Mesothelial cell of epicardium (in vitro differentiated cells): ENCODE measurements at regions not wholly inside any gene's neighbourhood (a gene's known extent, or its start where the extent isn't known, plus 50 kb on each side); places are given as distances from the start of the nearest gene placed in this dataset.

Experiments used
- DNase-seq, 2 experiments: peaks; one replicate each; pipeline ENCODE4 v3.0.0; 2021; ENCODE audit warnings: low spot score in 2 of 2; ENCODE audit not compliant: unreplicated experiment in 2 of 2
- H3K27ac Mint-ChIP-seq: 2 replicates; pipeline ENCODE4 v1.8.0; 2021; ENCODE audit warnings: mixed read lengths
- H3K27me3 Mint-ChIP-seq: 2 replicates; pipeline ENCODE4 v1.8.0; 2021; ENCODE audit warnings: low read depth, mixed read lengths
- H3K36me3 Mint-ChIP-seq: 2 replicates; pipeline ENCODE4 v1.8.0; 2021; ENCODE audit warnings: mixed read lengths
- H3K4me1 Mint-ChIP-seq: 2 replicates; pipeline ENCODE4 v1.8.0; 2021; ENCODE audit warnings: mixed read lengths
- H3K4me3 Mint-ChIP-seq: 2 replicates; pipeline ENCODE4 v1.8.0; 2021; ENCODE audit warnings: mild to moderate bottlenecking, moderate library complexity, mixed read lengths
- H3K9me3 Mint-ChIP-seq: 2 replicates; pipeline ENCODE4 v1.8.0; 2021; ENCODE audit warnings: mixed read lengths
- TF ChIP-seq, protein P1 (sequence below): fragments of 200-600 bp; sonication (generic); IDR thresholded peaks from one replicate; pipeline ENCODE4 v1.5.0; 2021; ENCODE audit warnings: antibody characterized with exemption; ENCODE audit not compliant: unreplicated experiment

DNA sequence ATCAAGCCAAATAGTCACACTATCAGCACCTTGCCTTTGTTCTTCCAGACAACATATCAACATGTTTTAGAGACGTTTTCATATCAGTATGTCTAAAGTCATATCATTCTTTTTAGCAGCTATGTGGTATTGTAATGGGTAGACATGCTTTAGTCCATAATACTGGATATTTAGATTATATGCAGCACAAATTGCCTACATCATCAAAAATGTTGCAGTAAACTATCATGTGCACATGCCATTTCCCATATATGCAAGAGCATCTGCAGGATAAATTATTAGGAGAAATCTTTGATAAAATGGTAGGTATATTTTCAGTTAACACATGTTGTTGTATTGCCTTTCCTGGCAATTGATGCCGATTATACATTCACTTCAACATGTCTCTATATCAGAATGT lies 636.5 kb downstream of the XIRP2 start:
- H3K4me1 Mint-ChIP-seq: no peaks in the 10 kb centered on the region
- H3K36me3 Mint-ChIP-seq: no peaks in the 10 kb centered on the region
- peaks cover 4% of the 10 kb centered on the region for H3K9me3 Mint-ChIP-seq
- TF ChIP-seq, protein P1, sequence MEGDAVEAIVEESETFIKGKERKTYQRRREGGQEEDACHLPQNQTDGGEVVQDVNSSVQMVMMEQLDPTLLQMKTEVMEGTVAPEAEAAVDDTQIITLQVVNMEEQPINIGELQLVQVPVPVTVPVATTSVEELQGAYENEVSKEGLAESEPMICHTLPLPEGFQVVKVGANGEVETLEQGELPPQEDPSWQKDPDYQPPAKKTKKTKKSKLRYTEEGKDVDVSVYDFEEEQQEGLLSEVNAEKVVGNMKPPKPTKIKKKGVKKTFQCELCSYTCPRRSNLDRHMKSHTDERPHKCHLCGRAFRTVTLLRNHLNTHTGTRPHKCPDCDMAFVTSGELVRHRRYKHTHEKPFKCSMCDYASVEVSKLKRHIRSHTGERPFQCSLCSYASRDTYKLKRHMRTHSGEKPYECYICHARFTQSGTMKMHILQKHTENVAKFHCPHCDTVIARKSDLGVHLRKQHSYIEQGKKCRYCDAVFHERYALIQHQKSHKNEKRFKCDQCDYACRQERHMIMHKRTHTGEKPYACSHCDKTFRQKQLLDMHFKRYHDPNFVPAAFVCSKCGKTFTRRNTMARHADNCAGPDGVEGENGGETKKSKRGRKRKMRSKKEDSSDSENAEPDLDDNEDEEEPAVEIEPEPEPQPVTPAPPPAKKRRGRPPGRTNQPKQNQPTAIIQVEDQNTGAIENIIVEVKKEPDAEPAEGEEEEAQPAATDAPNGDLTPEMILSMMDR: no peak
- no peak overlapping the region for H3K4me3 Mint-ChIP-seq
- no peaks in the 10 kb centered on the region for H3K27me3 Mint-ChIP-seq
- H3K27ac Mint-ChIP-seq: no peak overlapping the region
- DNase-seq: no peak

- TF ChIP-seq, protein P1: no peak
- H3K27me3 Mint-ChIP-seq: no peaks in the 10 kb centered on the region
- H3K4me3 Mint-ChIP-seq: no peak overlapping the region
- H3K27ac Mint-ChIP-seq: peak overlapping the region; percentile 39
- DNase-seq: no peak
- peaks cover 12% of the 10 kb centered on the region for H3K4me1 Mint-ChIP-seq
- H3K36me3 Mint-ChIP-seq: no peaks in the 10 kb centered on the region
- no peaks in the 10 kb centered on the region for H3K9me3 Mint-ChIP-seq
These were observed 621.9 kb downstream of the XIRP2 start for GRCh38 chr2:167510071-167510759.

- Mint-ChIP-seq H3K36me3 (no peaks in the 10 kb centered on the region), H3K9me3 (no peaks in the 10 kb centered on the region), H3K4me3 (no peak overlapping the region), H3K27ac (peak overlapping the region; percentile 39), H3K4me1 (peaks cover 12% of the 10 kb centered on the region), H3K27me3 (no peaks in the 10 kb centered on the region)
- TF ChIP-seq, protein P1: no peak
- no peak for DNase-seq
These were observed 621.3 kb downstream of the XIRP2 start for GRCh38 chr2:167509586-167509985.

DNA sequence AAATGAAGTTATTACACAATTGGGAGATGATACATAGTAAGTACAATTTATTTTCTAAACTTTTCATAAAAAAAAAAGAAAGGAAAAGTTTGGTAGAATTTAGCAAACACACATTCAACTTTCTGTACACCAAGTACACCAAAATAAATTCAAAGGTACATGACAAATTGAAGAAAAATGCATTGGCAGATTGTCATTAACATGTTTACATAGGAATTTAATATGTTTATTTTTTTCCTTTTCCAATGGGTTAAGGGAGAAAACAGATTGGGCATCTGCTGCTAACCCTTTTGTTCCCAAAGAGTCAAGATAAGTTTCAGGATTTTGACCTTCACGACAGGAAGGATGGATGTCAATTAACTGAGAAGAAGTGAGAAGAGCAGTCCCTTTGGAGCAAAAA lies 620.4 kb downstream of the XIRP2 start:
- peaks cover 12% of the 10 kb centered on the region for H3K4me1 Mint-ChIP-seq
- no peak overlapping the region for H3K4me3 Mint-ChIP-seq
- no peaks in the 10 kb centered on the region for H3K9me3 Mint-ChIP-seq
- TF ChIP-seq, protein P1: no peak
- H3K36me3 Mint-ChIP-seq: no peaks in the 10 kb centered on the region
- no peak overlapping the region for H3K27ac Mint-ChIP-seq
- H3K27me3 Mint-ChIP-seq: no peaks in the 10 kb centered on the region
- no peak for DNase-seq

DNA sequence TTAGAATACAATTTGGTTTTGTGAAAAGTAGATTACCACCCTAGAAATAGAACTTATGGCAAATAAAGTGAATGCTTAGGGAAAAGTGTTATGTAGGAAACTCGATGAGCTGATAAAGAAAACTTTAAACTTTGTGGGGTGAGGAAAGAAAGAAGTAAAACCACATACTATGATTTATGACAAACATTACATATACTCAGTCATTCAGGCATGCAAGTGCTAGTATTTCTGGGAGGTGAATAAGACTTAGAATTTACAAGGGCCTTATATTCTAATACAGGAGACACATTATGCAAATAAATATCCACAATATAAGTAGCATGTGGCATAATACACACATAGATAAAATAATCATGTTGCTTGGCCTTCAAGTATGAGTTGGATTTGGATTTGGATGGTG lies 618.1 kb downstream of the XIRP2 start:
- Mint-ChIP-seq H3K9me3 (no peaks in the 10 kb centered on the region), H3K27ac (no peak overlapping the region), H3K36me3 (no peaks in the 10 kb centered on the region), H3K27me3 (no peaks in the 10 kb centered on the region), H3K4me3 (no peak overlapping the region), H3K4me1 (peaks cover 12% of the 10 kb centered on the region)
- TF ChIP-seq, protein P1: no peak
- no peak for DNase-seq
